BE2C (cell line): ENCODE measurements at regions not wholly inside any gene's neighbourhood (a gene's known extent, or its start where the extent isn't known, plus 50 kb on each side); places are given as distances from the start of the nearest gene placed in this dataset.

Experiments
- DNase-seq: peaks from one replicate; pipeline ENCODE4 v3.0.0-alpha.2; 2020
- H3K27me3 ChIP-seq: fragments of 250-450 bp; sonication (Bioruptor Pico); 2 replicates; pipeline ENCODE4 v1.5.1; 2020; ENCODE audit warnings: mild to moderate bottlenecking
- H3K36me3 ChIP-seq: fragments of 250-450 bp; sonication (Bioruptor Pico); 2 replicates; pipeline ENCODE4 v1.5.1; 2020; ENCODE audit warnings: mild to moderate bottlenecking
- H3K4me1 ChIP-seq: fragments of 250-450 bp; sonication (Bioruptor Pico); 2 replicates; pipeline ENCODE4 v1.5.1; 2020
- H3K4me3 ChIP-seq: 2 replicates; pipeline ENCODE4 v1.5.1; 2011; ENCODE audit warnings: low read depth, low read length
- H3K9me3 ChIP-seq: fragments of 250-450 bp; sonication (Bioruptor Pico); 2 replicates; pipeline ENCODE4 v1.5.1; 2020
- CTCF ChIP-seq: IDR thresholded peaks from 2 replicates; pipeline ENCODE4 v1.5.1; 2012; ENCODE audit warnings: mild to moderate bottlenecking, low read depth, low read length

DNA sequence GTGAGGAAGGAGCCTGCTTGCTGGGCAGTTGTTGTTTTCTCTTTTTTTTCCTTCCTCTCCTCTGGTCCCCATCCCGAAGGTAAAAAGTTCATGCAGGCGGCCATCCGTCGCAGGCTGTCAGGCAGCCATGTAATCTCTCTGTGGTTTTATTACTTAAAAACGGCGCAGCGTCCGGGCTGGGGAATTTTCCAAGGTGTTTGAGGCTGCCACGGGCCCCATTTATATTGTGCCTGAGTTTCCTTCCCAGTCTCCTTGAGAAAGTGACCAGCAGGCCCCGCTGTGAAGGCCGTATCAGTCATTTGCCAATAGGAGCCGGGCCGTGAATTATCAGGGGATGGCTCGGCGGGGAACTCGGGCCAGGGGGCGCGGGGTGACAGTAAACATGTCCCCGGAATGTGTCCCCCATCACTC lies 289.7 kb downstream of the PBX3 start:
- no peaks in the 10 kb centered on the region for H3K27me3 ChIP-seq
- no peaks in the 10 kb centered on the region for H3K4me1 ChIP-seq
- H3K9me3 ChIP-seq, result no peaks in the 10 kb centered on the region
- no peak for DNase-seq
- TF ChIP-seq CTCF, result no peak
- no peaks in the 10 kb centered on the region for H3K36me3 ChIP-seq
- H3K4me3 ChIP-seq, result no peak overlapping the region

DNA sequence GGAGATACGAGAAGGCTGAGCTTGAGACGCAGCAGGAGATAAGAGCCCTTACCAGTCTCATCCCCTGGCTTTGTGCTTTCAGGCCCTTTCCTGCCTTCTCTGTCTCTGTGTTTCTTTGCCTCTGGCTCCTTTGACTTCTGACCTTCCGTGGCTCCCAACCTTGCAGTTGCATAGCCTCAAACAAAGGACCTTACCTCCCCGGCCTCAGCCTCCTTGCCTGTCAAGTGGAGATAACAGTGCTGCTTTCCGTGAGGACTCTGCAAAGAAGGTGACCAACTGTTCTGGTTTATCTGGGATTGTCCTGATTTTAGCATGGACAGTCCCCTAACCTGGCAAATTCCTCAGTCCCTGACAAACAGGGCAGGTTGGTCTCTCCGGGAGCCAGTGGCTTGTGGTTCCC lies 287.8 kb upstream of the MVB12B start:
- no peaks in the 10 kb centered on the region for H3K27me3 ChIP-seq
- no peak overlapping the region for H3K4me3 ChIP-seq
- H3K4me1 ChIP-seq, result no peaks in the 10 kb centered on the region
- TF ChIP-seq CTCF, result no peak
- H3K9me3 ChIP-seq, result no peaks in the 10 kb centered on the region
- H3K36me3 ChIP-seq, result no peaks in the 10 kb centered on the region
- DNase-seq, result no peak

DNA sequence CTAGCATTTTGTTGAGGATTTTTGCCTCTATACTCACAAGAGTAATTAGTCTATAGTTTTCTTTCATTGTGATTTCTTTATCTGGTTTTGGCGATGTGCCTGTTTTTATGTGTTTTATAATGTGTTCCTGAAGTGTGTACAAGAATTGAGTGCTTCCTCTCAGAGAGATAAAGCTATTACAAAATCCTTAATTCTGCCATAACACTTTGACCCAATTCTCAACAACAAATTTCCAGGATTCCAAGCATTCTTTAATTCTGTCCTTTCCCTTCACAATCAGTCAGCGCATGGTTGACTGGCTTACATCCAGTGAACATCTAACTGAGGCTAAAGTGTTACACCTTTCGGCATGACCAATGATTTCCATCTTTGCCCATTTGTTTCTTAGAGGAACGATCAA lies 282.9 kb upstream of the MVB12B start:
- DNase-seq, result no peak
- no peaks in the 10 kb centered on the region; the same call in 1 of the 2 replicates for H3K9me3 ChIP-seq
- no peaks in the 10 kb centered on the region for H3K27me3 ChIP-seq
- no peaks in the 10 kb centered on the region for H3K4me1 ChIP-seq
- TF ChIP-seq CTCF, result no peak
- no peaks in the 10 kb centered on the region for H3K36me3 ChIP-seq
- no peak overlapping the region for H3K4me3 ChIP-seq

- no peak for TF ChIP-seq CTCF
- Histone ChIP-seq H3K27me3 (no peaks in the 10 kb centered on the region), H3K36me3 (no peaks in the 10 kb centered on the region), H3K4me1 (no peaks in the 10 kb centered on the region), H3K4me3 (no peak overlapping the region), H3K9me3 (no peaks in the 10 kb centered on the region; the same call in 1 of the 2 replicates)
- no peak for DNase-seq
Observed at GRCh38 chr9:126049088-126049487, 277.5 kb upstream of the MVB12B start.

- no peak for DNase-seq
- no peaks in the 10 kb centered on the region for H3K36me3 ChIP-seq
Observed at GRCh38 chr9:126049896-126050604, 276.6 kb upstream of the MVB12B start.

More at GRCh38 chr9:126049896-126050604, 276.6 kb upstream of the MVB12B start:
- Histone ChIP-seq H3K27me3 (no peaks in the 10 kb centered on the region), H3K4me1 (no peaks in the 10 kb centered on the region), H3K9me3 (no peaks in the 10 kb centered on the region; the same call in 1 of the 2 replicates), H3K4me3 (no peak overlapping the region)
- TF ChIP-seq CTCF, result no peak; the same call in 1 of the 2 replicates
